B cell (primary cell): ENCODE measurements at regions not wholly inside any gene's neighbourhood (a gene's known extent, or its start where the extent isn't known, plus 50 kb on each side); places are given as distances from the start of the nearest gene placed in this dataset.

Source experiments
- ATAC-seq: fragments of 200-7000 bp; cut with Tn5 transposase; one replicate; pipeline ENCODE4 v1.10.0; 2021; ENCODE audit warnings: low read depth, mild to moderate bottlenecking, moderate number of reproducible peaks, moderate library complexity
- CTCF ChIA-PET: fragments of 350-600 bp; sonication (Branson Sonifier 250); formaldehyde crosslinking; loops from one replicate; lab custom pipeline; 2021; ENCODE audit warnings: antibody characterized with exemption, inconsistent platforms; lab: Charles Lee
- POLR2A ChIA-PET: fragments of 350-600 bp; sonication (Branson Sonifier 250); formaldehyde crosslinking; loops from one replicate; lab custom pipeline; 2021; ENCODE audit warnings: antibody characterized with exemption; lab: Charles Lee
- DNase-seq: peaks from one replicate; pipeline ENCODE4 v3.0.0; 2013
- H2AFZ ChIP-seq: 2 replicates; pipeline ENCODE4 v1.6.1; 2012; ENCODE audit warnings: mild to moderate bottlenecking, low read depth, low read length; ENCODE audit not compliant: insufficient read depth, poor library complexity, severe bottlenecking
- H3K27ac ChIP-seq, 2 donors: 1 replicate in 1 of 2; 2 replicates in 1 of 2; pipeline ENCODE4 v1.5.1; 2012 to 2013; ENCODE audit warnings: low read length in 2 of 2, mild to moderate bottlenecking in 2 of 2, moderate library complexity in 1 of 2
- H3K27me3 ChIP-seq, 4 experiments: fragments of 200-600 bp in 1 of 4; sonication (generic) in 1 of 4; replicated peaks in 1 of 4; 1 replicate in 2 of 4; 2 replicates in 2 of 4; pipeline versions ENCODE4 v1.6.1 to v1.7.0; 2013 to 2016; ENCODE audit warnings: low read length in 3 of 4, mild to moderate bottlenecking in 2 of 4, mixed read lengths in 1 of 4, moderate library complexity in 1 of 4; ENCODE audit not compliant: insufficient read depth in 4 of 4, control insufficient read depth in 3 of 4; ENCODE audit errors: control extremely low read depth in 1 of 4
- H3K36me3 ChIP-seq, 2 experiments: replicated peaks in 1 of 2; 1 replicate in 1 of 2; 2 replicates in 1 of 2; pipeline versions ENCODE4 v1.6.1 to v1.7.1; 2013; ENCODE audit warnings: low read length in 1 of 2; ENCODE audit not compliant: insufficient read depth in 2 of 2, control insufficient read depth in 1 of 2; ENCODE audit errors: control extremely low read depth in 1 of 2, extremely low read depth in 1 of 2
- H3K4me1 ChIP-seq, 2 donors: fragments of 200-600 bp in 1 of 2; sonication (generic) in 1 of 2; 1 replicate in 1 of 2; 2 replicates in 1 of 2; pipeline versions ENCODE4 v1.5.1 to v1.6.1; 2013 to 2017; ENCODE audit warnings: low read length in 2 of 2; ENCODE audit not compliant: control insufficient read depth in 2 of 2, insufficient read depth in 2 of 2
- H3K4me2 ChIP-seq: replicated peaks from 2 replicates; pipeline ENCODE3; 2012; ENCODE audit warnings: mild to moderate bottlenecking, low read depth, low read length; ENCODE audit not compliant: poor library complexity, severe bottlenecking
- H3K4me3 ChIP-seq, 5 experiments: fragments of 200-600 bp in 1 of 5; sonication (generic) in 1 of 5; 1 replicate in 3 of 5; 2 replicates in 2 of 5; pipeline versions ENCODE4 v1.5.1 to v1.7.0; 2011 to 2016; ENCODE audit warnings: low read length in 4 of 5, mild to moderate bottlenecking in 4 of 5, low read depth in 2 of 5, control low read depth in 1 of 5, moderate library complexity in 1 of 5; ENCODE audit not compliant: insufficient read depth in 1 of 5; ENCODE audit errors: control extremely low read depth in 1 of 5, extremely low read depth in 1 of 5
- H3K79me2 ChIP-seq: fragments of 200-600 bp; sonication (generic); one replicate; pipeline ENCODE4 v1.6.0; 2016; ENCODE audit warnings: low read length; ENCODE audit not compliant: control insufficient read depth, insufficient read depth
- H3K9ac ChIP-seq: fragments of 200-600 bp; sonication (generic); 2 replicates; pipeline ENCODE4 v1.6.1; 2017; ENCODE audit warnings: mild to moderate bottlenecking, low read length, moderate library complexity
- H3K9me3 ChIP-seq, 3 donors: one replicate each; pipeline versions ENCODE4 v1.6.1 to v1.7.1; 2013; ENCODE audit warnings: low read length in 2 of 3; ENCODE audit not compliant: control insufficient read depth in 2 of 3, insufficient read depth in 1 of 3; ENCODE audit errors: control extremely low read depth in 1 of 3
- H4K20me1 ChIP-seq: 2 replicates; pipeline ENCODE4 v1.6.0; 2012; ENCODE audit warnings: mild to moderate bottlenecking, low read length; ENCODE audit not compliant: insufficient read depth, control insufficient read depth, poor library complexity, severe bottlenecking
- H3K27ac Mint-ChIP-seq: one replicate; pipeline ENCODE4 v1.8.0; 2021; ENCODE audit warnings: mixed read lengths
- H3K27me3 Mint-ChIP-seq: one replicate; pipeline ENCODE4 v1.8.0; 2021; ENCODE audit warnings: mixed read lengths
- H3K4me1 Mint-ChIP-seq: one replicate; pipeline ENCODE4 v1.8.0; 2021; ENCODE audit warnings: mixed read lengths
- H3K4me3 Mint-ChIP-seq: one replicate; pipeline ENCODE4 v1.8.0; 2021; ENCODE audit warnings: mixed read lengths
- H3K9me3 Mint-ChIP-seq: one replicate; pipeline ENCODE4 v1.8.0; 2022; ENCODE audit warnings: mixed read lengths; ENCODE audit not compliant: insufficient read depth
- EZH2 ChIP-seq: IDR thresholded peaks from 2 replicates; pipeline ENCODE4 v1.6.1; 2012; ENCODE audit warnings: borderline replicate concordance, low read depth, mild to moderate bottlenecking, moderate library complexity, low read length; ENCODE audit not compliant: insufficient read depth, poor library complexity, severe bottlenecking
- WGBS: methylation state at CpG from one replicate; pipeline ENCODE4 v1.1.5; 2013; ENCODE audit warnings: missing lambda C conversion rate; ENCODE audit not compliant: insufficient coverage; 5-methylcytosine and 5-hydroxymethylcytosine counted together
- intact Hi-C: fragments of 100-400 bp; cut with micrococcal nuclease; formaldehyde crosslinking; loops from one replicate; pipeline ENCODE4 v1.10.0; 2022
- TF ChIP-seq, protein P1 (sequence below): fragments of 200-600 bp; IDR thresholded peaks from one replicate; pipeline ENCODE4 v1.8.0; 2022; ENCODE audit warnings: antibody characterized with exemption, mild to moderate bottlenecking

DNA sequence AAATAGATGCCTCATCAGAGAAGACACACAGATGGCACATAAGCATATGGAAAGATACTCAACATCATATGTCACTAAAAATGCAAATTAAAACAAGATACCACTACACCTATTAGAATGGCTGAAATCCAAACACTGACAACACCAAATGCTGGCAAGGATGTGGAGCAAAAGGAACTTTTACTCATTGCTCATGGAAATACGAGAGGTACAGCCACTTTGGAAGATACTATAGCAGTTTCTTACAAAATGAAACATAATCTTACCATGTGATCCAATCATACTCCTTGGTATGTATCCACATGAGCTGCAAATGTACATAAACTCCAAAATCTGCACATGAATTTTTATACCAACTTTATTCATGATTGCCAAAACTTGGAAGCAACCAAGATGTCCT lies 246.0 kb upstream of the ARHGAP42 start:
- DNase-seq = no peak
- no peak overlapping the region for H2AFZ ChIP-seq
- no peaks in the 10 kb centered on the region for H3K4me1 ChIP-seq
- no peaks in the 10 kb centered on the region for H3K36me3 ChIP-seq
- no peaks in the 10 kb centered on the region for H4K20me1 ChIP-seq
- ChIA-PET CTCF (no interaction called here), POLR2A (no interaction called here)
- H3K27ac ChIP-seq = no peak overlapping the region
- H3K4me2 ChIP-seq = no peak overlapping the region
- no peaks in the 10 kb centered on the region for H3K27me3 ChIP-seq
- H3K9ac ChIP-seq = no peak overlapping the region
- no peak for TF ChIP-seq EZH2
- TF ChIP-seq, protein P1, sequence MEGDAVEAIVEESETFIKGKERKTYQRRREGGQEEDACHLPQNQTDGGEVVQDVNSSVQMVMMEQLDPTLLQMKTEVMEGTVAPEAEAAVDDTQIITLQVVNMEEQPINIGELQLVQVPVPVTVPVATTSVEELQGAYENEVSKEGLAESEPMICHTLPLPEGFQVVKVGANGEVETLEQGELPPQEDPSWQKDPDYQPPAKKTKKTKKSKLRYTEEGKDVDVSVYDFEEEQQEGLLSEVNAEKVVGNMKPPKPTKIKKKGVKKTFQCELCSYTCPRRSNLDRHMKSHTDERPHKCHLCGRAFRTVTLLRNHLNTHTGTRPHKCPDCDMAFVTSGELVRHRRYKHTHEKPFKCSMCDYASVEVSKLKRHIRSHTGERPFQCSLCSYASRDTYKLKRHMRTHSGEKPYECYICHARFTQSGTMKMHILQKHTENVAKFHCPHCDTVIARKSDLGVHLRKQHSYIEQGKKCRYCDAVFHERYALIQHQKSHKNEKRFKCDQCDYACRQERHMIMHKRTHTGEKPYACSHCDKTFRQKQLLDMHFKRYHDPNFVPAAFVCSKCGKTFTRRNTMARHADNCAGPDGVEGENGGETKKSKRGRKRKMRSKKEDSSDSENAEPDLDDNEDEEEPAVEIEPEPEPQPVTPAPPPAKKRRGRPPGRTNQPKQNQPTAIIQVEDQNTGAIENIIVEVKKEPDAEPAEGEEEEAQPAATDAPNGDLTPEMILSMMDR = no peak
- Mint-ChIP-seq H3K9me3 (peaks cover 2% of the 10 kb centered on the region), H3K4me3 (no peak overlapping the region), H3K27ac (no peak overlapping the region), H3K4me1 (no peaks in the 10 kb centered on the region), H3K27me3 (no peaks in the 10 kb centered on the region)
- no peak overlapping the region for H3K4me3 ChIP-seq
- H3K79me2 ChIP-seq = no peaks in the 10 kb centered on the region
- intact Hi-C loops = no loop called here
- H3K9me3 ChIP-seq = peaks cover 0 to 1% (median 0%) of the 10 kb centered on the region in 3 donors
- ATAC-seq = no peak
- WGBS = 60% methylated on average over 1 of the region's 1 CpG

DNA sequence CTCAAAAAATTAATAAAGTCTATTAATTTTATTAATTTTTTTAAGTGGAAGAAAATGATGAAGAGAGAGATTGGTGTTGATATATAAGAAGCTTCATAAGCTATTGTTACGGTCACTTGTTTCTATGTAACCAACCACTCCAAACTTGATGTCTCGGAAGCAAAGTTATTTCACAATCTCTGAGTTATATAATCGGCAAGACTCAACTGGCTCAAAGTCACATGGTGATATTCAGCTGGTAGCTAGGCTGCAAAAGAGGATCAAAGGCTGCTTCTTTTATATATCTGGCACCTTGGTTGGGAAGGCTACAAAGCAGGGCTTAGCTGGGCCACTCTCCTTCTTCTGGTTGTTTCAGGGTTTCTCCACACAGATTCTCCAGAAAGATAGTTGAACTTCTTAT lies 245.1 kb upstream of the ARHGAP42 start:
- H3K27me3 Mint-ChIP-seq = no peaks in the 10 kb centered on the region
- ChIA-PET CTCF (no interaction called here), POLR2A (no interaction called here)
- Histone ChIP-seq H3K4me2 (no peak overlapping the region), H3K9ac (no peak overlapping the region), H3K79me2 (no peaks in the 10 kb centered on the region), H4K20me1 (no peaks in the 10 kb centered on the region), H2AFZ (no peak overlapping the region), H3K4me1 (no peaks in the 10 kb centered on the region), H3K36me3 (no peaks in the 10 kb centered on the region), H3K9me3 (peaks cover 0 to 1% (median 0%) of the 10 kb centered on the region in 3 donors), H3K27me3 (no peaks in the 10 kb centered on the region), H3K4me3 (no peak overlapping the region), H3K27ac (no peak overlapping the region)
- no peaks in the 10 kb centered on the region for H3K4me1 Mint-ChIP-seq
- no peak for ATAC-seq
- no peak for DNase-seq
- no peaks in the 10 kb centered on the region for H3K9me3 Mint-ChIP-seq
- WGBS = no CpG with 5 or more reads among the region's 3 CpGs
- no peak overlapping the region for H3K4me3 Mint-ChIP-seq
- TF ChIP-seq EZH2 = no peak
- TF ChIP-seq, protein P1 = no peak
- intact Hi-C loops = no loop called here
- no peak overlapping the region for H3K27ac Mint-ChIP-seq
